B cell (primary cell): ENCODE measurements at regions not wholly inside any gene's neighbourhood (a gene's known extent, or its start where the extent isn't known, plus 50 kb on each side); places are given as distances from the start of the nearest gene placed in this dataset.

ENCODE experiments used
- ATAC-seq: fragments of 200-7000 bp; cut with Tn5 transposase; one replicate; pipeline ENCODE4 v1.10.0; 2021; ENCODE audit warnings: low read depth, mild to moderate bottlenecking, moderate number of reproducible peaks, moderate library complexity
- CTCF ChIA-PET: fragments of 350-600 bp; sonication (Branson Sonifier 250); formaldehyde crosslinking; loops from one replicate; lab custom pipeline; 2021; ENCODE audit warnings: antibody characterized with exemption, inconsistent platforms; lab: Charles Lee
- POLR2A ChIA-PET: fragments of 350-600 bp; sonication (Branson Sonifier 250); formaldehyde crosslinking; loops from one replicate; lab custom pipeline; 2021; ENCODE audit warnings: antibody characterized with exemption; lab: Charles Lee
- DNase-seq: peaks from one replicate; pipeline ENCODE4 v3.0.0; 2013
- H2AFZ ChIP-seq: 2 replicates; pipeline ENCODE4 v1.6.1; 2012; ENCODE audit warnings: mild to moderate bottlenecking, low read depth, low read length; ENCODE audit not compliant: insufficient read depth, poor library complexity, severe bottlenecking
- H3K27ac ChIP-seq, 2 donors: 1 replicate in 1 of 2; 2 replicates in 1 of 2; pipeline ENCODE4 v1.5.1; 2012 to 2013; ENCODE audit warnings: low read length in 2 of 2, mild to moderate bottlenecking in 2 of 2, moderate library complexity in 1 of 2
- H3K27me3 ChIP-seq, 4 experiments: fragments of 200-600 bp in 1 of 4; sonication (generic) in 1 of 4; replicated peaks in 1 of 4; 1 replicate in 2 of 4; 2 replicates in 2 of 4; pipeline versions ENCODE4 v1.6.1 to v1.7.0; 2013 to 2016; ENCODE audit warnings: low read length in 3 of 4, mild to moderate bottlenecking in 2 of 4, mixed read lengths in 1 of 4, moderate library complexity in 1 of 4; ENCODE audit not compliant: insufficient read depth in 4 of 4, control insufficient read depth in 3 of 4; ENCODE audit errors: control extremely low read depth in 1 of 4
- H3K36me3 ChIP-seq, 2 experiments: replicated peaks in 1 of 2; 1 replicate in 1 of 2; 2 replicates in 1 of 2; pipeline versions ENCODE4 v1.6.1 to v1.7.1; 2013; ENCODE audit warnings: low read length in 1 of 2; ENCODE audit not compliant: insufficient read depth in 2 of 2, control insufficient read depth in 1 of 2; ENCODE audit errors: control extremely low read depth in 1 of 2, extremely low read depth in 1 of 2
- H3K4me1 ChIP-seq, 2 donors: fragments of 200-600 bp in 1 of 2; sonication (generic) in 1 of 2; 1 replicate in 1 of 2; 2 replicates in 1 of 2; pipeline versions ENCODE4 v1.5.1 to v1.6.1; 2013 to 2017; ENCODE audit warnings: low read length in 2 of 2; ENCODE audit not compliant: control insufficient read depth in 2 of 2, insufficient read depth in 2 of 2
- H3K4me2 ChIP-seq: replicated peaks from 2 replicates; pipeline ENCODE3; 2012; ENCODE audit warnings: mild to moderate bottlenecking, low read depth, low read length; ENCODE audit not compliant: poor library complexity, severe bottlenecking
- H3K4me3 ChIP-seq, 5 experiments: fragments of 200-600 bp in 1 of 5; sonication (generic) in 1 of 5; 1 replicate in 3 of 5; 2 replicates in 2 of 5; pipeline versions ENCODE4 v1.5.1 to v1.7.0; 2011 to 2016; ENCODE audit warnings: low read length in 4 of 5, mild to moderate bottlenecking in 4 of 5, low read depth in 2 of 5, control low read depth in 1 of 5, moderate library complexity in 1 of 5; ENCODE audit not compliant: insufficient read depth in 1 of 5; ENCODE audit errors: control extremely low read depth in 1 of 5, extremely low read depth in 1 of 5
- H3K79me2 ChIP-seq: fragments of 200-600 bp; sonication (generic); one replicate; pipeline ENCODE4 v1.6.0; 2016; ENCODE audit warnings: low read length; ENCODE audit not compliant: control insufficient read depth, insufficient read depth
- H3K9ac ChIP-seq: fragments of 200-600 bp; sonication (generic); 2 replicates; pipeline ENCODE4 v1.6.1; 2017; ENCODE audit warnings: mild to moderate bottlenecking, low read length, moderate library complexity
- H3K9me3 ChIP-seq, 3 donors: one replicate each; pipeline versions ENCODE4 v1.6.1 to v1.7.1; 2013; ENCODE audit warnings: low read length in 2 of 3; ENCODE audit not compliant: control insufficient read depth in 2 of 3, insufficient read depth in 1 of 3; ENCODE audit errors: control extremely low read depth in 1 of 3
- H4K20me1 ChIP-seq: 2 replicates; pipeline ENCODE4 v1.6.0; 2012; ENCODE audit warnings: mild to moderate bottlenecking, low read length; ENCODE audit not compliant: insufficient read depth, control insufficient read depth, poor library complexity, severe bottlenecking
- H3K27ac Mint-ChIP-seq: one replicate; pipeline ENCODE4 v1.8.0; 2021; ENCODE audit warnings: mixed read lengths
- H3K27me3 Mint-ChIP-seq: one replicate; pipeline ENCODE4 v1.8.0; 2021; ENCODE audit warnings: mixed read lengths
- H3K4me1 Mint-ChIP-seq: one replicate; pipeline ENCODE4 v1.8.0; 2021; ENCODE audit warnings: mixed read lengths
- H3K4me3 Mint-ChIP-seq: one replicate; pipeline ENCODE4 v1.8.0; 2021; ENCODE audit warnings: mixed read lengths
- H3K9me3 Mint-ChIP-seq: one replicate; pipeline ENCODE4 v1.8.0; 2022; ENCODE audit warnings: mixed read lengths; ENCODE audit not compliant: insufficient read depth
- CTCF ChIP-seq: fragments of 200-600 bp; IDR thresholded peaks from one replicate; pipeline ENCODE4 v1.8.0; 2022; ENCODE audit warnings: antibody characterized with exemption, mild to moderate bottlenecking
- EZH2 ChIP-seq: IDR thresholded peaks from 2 replicates; pipeline ENCODE4 v1.6.1; 2012; ENCODE audit warnings: borderline replicate concordance, low read depth, mild to moderate bottlenecking, moderate library complexity, low read length; ENCODE audit not compliant: insufficient read depth, poor library complexity, severe bottlenecking
- WGBS: methylation state at CpG from one replicate; pipeline ENCODE4 v1.1.5; 2013; ENCODE audit warnings: missing lambda C conversion rate; ENCODE audit not compliant: insufficient coverage; 5-methylcytosine and 5-hydroxymethylcytosine counted together
- intact Hi-C: fragments of 100-400 bp; cut with micrococcal nuclease; formaldehyde crosslinking; loops from one replicate; pipeline ENCODE4 v1.10.0; 2022

GRCh38 chr5:114665551-114665950 is 303.7 kb downstream of the KCNN2 start:
- H3K79me2 ChIP-seq = no peaks in the 10 kb centered on the region
- H3K27me3 ChIP-seq = no peaks in the 10 kb centered on the region
- H3K27ac Mint-ChIP-seq = no peak overlapping the region
- no peak overlapping the region for H3K4me2 ChIP-seq
- H3K9ac ChIP-seq = no peak overlapping the region
- TF ChIP-seq CTCF (no peak), EZH2 (no peak)
- ATAC-seq = no peak
- no peaks in the 10 kb centered on the region for H3K36me3 ChIP-seq
- no peaks in the 10 kb centered on the region for H4K20me1 ChIP-seq
- no peaks in the 10 kb centered on the region for H3K4me1 ChIP-seq
- peaks cover 0 to 4% (median 0%) of the 10 kb centered on the region in 3 donors for H3K9me3 ChIP-seq
- no peak overlapping the region for H3K4me3 ChIP-seq
- no peaks in the 10 kb centered on the region for H3K4me1 Mint-ChIP-seq
- ChIA-PET POLR2A (no interaction called here), CTCF (no interaction called here)
- no peak for DNase-seq
- H3K9me3 Mint-ChIP-seq = no peaks in the 10 kb centered on the region
- H3K4me3 Mint-ChIP-seq = no peak overlapping the region
- H3K27me3 Mint-ChIP-seq = no peaks in the 10 kb centered on the region
- H3K27ac ChIP-seq = no peak overlapping the region
- no peak overlapping the region for H2AFZ ChIP-seq
- 79% methylated on average over 2 of the region's 2 CpGs for WGBS
- intact Hi-C loops = no loop called here

DNA sequence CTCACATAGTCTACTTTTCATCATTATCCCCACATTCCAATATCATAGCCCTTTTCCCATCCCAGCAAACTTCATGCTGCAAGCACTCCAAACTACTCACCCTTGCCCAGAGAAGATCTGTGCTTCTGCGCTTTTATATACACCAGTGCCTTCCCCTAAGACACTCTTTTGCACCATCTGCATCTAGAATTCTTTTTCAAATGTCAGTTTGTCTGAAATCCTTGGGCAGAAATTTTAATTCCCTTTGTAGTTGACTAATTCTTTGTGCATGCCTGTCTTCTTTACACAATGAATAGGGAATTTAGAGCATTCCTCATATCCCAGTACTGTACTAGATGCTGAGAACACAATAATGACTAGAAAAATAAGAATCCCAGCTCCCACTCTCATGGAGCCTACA is 298.9 kb downstream of the KCNN2 start:
- Histone ChIP-seq H3K27ac (no peak overlapping the region), H3K9me3 (peaks cover 0 to 7% (median 0%) of the 10 kb centered on the region in 3 donors), H3K79me2 (no peaks in the 10 kb centered on the region), H3K4me2 (no peak overlapping the region), H3K36me3 (no peaks in the 10 kb centered on the region), H3K4me1 (no peaks in the 10 kb centered on the region), H3K4me3 (no peak overlapping the region), H4K20me1 (no peaks in the 10 kb centered on the region), H2AFZ (no peak overlapping the region), H3K9ac (no peak overlapping the region), H3K27me3 (no peaks in the 10 kb centered on the region)
- POLR2A ChIA-PET = no interaction called here
- Mint-ChIP-seq H3K27ac (no peak overlapping the region), H3K9me3 (no peaks in the 10 kb centered on the region), H3K4me1 (no peaks in the 10 kb centered on the region), H3K4me3 (no peak overlapping the region), H3K27me3 (no peaks in the 10 kb centered on the region)
- TF ChIP-seq EZH2 = no peak
- TF ChIP-seq CTCF = no peak
- ATAC-seq (no peak), DNase-seq (no peak)
- CTCF ChIA-PET = no interaction called here
- intact Hi-C loops = no loop called here
- 100% methylated on average over 1 of the region's 1 CpG for WGBS
